Transverse colon (tissue), 4 donors: ENCODE measurements at regions not wholly inside any gene's neighbourhood (a gene's known extent, or its start where the extent isn't known, plus 50 kb on each side); places are given as distances from the start of the nearest gene placed in this dataset.

ENCODE experiments used
- DNase-seq: peaks from one replicate; pipeline ENCODE4 v3.0.0-alpha.2; 2019
- H3K27ac ChIP-seq, 4 donors: fragments of 200-600 bp; sonication (generic); 2 replicates each; pipeline ENCODE4 v1.5.1; 2016 to 2018; ENCODE audit warnings: inconsistent platforms in 4 of 4
- H3K27me3 ChIP-seq: fragments of 200-600 bp; sonication (generic); 2 replicates; pipeline ENCODE4 v1.5.1; 2017; ENCODE audit warnings: inconsistent platforms
- H3K36me3 ChIP-seq, 4 donors: fragments of 200-600 bp; sonication (generic); 2 replicates each; pipeline ENCODE4 v1.5.1; 2017 to 2019; ENCODE audit warnings: inconsistent platforms in 4 of 4
- H3K4me1 ChIP-seq, 4 donors: fragments of 200-600 bp; sonication (generic); 2 replicates each; pipeline ENCODE4 v1.5.1; 2017 to 2020; ENCODE audit warnings: inconsistent platforms in 4 of 4
- H3K4me3 ChIP-seq, 4 donors: fragments of 200-600 bp; sonication (generic); 1 replicate in 1 of 4; 2 replicates in 3 of 4; pipeline versions ENCODE4 v1.5.1 to v1.6.1; 2017 to 2019; ENCODE audit warnings: inconsistent platforms in 4 of 4
- H3K9me3 ChIP-seq, 2 donors: fragments of 200-600 bp; sonication (generic); 2 replicates each; pipeline ENCODE4 v1.5.1; 2017 to 2019; ENCODE audit warnings: inconsistent platforms in 2 of 2
- EP300 ChIP-seq: sonication (generic); formaldehyde crosslinking; IDR thresholded peaks from one replicate; pipeline ENCODE4 v1.6.1; 2017; ENCODE audit warnings: antibody characterized with exemption, low read depth
- POLR2A ChIP-seq: fragments of 450-650 bp; IDR thresholded peaks from one replicate; pipeline ENCODE4 v1.6.1; 2016; ENCODE audit warnings: antibody characterized with exemption, mild to moderate bottlenecking, moderate library complexity
- POLR2AphosphoS5 ChIP-seq, 3 donors: sonication (generic); formaldehyde crosslinking; IDR thresholded peaks; one replicate each; pipeline ENCODE4 v1.6.1; 2016; ENCODE audit warnings: antibody characterized with exemption in 3 of 3
- WGBS, 2 donors: methylation state at CpG; one replicate each; pipeline ENCODE4 v1.1.5; 2018; ENCODE audit warnings: low coverage in 1 of 2; 5-methylcytosine and 5-hydroxymethylcytosine counted together
- in situ Hi-C, 4 donors: fragments of 200-750 bp; cut with MboI; loops; one replicate each; pipeline versions ENCODE4 v1.15.0 to v1.15.1; 2017; ENCODE audit warnings: low sequenced_read_pairs in 3 of 4, low pct_ligation_motif_present in 1 of 4, low pct_unique_long_range_greater_than_20kb in 1 of 4
- intact Hi-C: fragments of 100-400 bp; cut with DNase I; formaldehyde crosslinking; loops from one replicate; pipeline ENCODE4 v1.15.1; 2023; ENCODE audit warnings: low total_unique reads
- TF ChIP-seq, protein P1 (sequence below), 5 experiments: fragments of 200-600 bp in 3 of 5; fragments of 450-650 bp in 2 of 5; sonication (generic) in 3 of 5; IDR thresholded peaks; 1 replicate in 2 of 5; 2 replicates in 3 of 5; pipeline ENCODE4 v1.5.1; 2016 to 2017; ENCODE audit warnings: antibody characterized with exemption in 5 of 5, inconsistent platforms in 3 of 5, mild to moderate bottlenecking in 2 of 5, moderate library complexity in 1 of 5

DNA sequence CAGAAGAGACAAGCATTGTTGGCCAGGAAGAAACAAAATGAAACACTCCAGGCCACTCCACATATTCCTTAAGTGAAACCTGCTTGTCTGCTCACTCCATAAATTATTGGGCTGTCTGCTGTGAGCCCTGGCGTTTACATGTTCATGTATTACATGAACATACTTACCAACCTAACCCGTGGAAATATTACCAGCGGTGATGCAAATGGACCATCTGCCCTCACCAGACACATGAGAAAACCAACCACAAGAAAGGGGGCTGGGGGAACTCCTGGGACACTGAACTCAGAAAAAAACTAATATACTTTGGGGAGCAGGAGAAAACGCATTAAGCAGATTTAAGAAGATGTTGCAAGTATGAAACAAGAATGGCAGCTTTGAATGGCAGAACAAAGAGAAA, 731.2 kb upstream of the IGFBP3 start:
- Histone ChIP-seq H3K27me3 (no peaks in the 10 kb centered on the region), H3K4me1 (peaks cover 0 to 3% (median 0%) of the 10 kb centered on the region in 4 donors), H3K9me3 (no peaks in the 10 kb centered on the region), H3K36me3 (no peaks in the 10 kb centered on the region), H3K4me3 (no peak overlapping the region), H3K27ac (peak overlapping the region in 1 of 4 donors; percentile 55)
- TF ChIP-seq, protein P1, sequence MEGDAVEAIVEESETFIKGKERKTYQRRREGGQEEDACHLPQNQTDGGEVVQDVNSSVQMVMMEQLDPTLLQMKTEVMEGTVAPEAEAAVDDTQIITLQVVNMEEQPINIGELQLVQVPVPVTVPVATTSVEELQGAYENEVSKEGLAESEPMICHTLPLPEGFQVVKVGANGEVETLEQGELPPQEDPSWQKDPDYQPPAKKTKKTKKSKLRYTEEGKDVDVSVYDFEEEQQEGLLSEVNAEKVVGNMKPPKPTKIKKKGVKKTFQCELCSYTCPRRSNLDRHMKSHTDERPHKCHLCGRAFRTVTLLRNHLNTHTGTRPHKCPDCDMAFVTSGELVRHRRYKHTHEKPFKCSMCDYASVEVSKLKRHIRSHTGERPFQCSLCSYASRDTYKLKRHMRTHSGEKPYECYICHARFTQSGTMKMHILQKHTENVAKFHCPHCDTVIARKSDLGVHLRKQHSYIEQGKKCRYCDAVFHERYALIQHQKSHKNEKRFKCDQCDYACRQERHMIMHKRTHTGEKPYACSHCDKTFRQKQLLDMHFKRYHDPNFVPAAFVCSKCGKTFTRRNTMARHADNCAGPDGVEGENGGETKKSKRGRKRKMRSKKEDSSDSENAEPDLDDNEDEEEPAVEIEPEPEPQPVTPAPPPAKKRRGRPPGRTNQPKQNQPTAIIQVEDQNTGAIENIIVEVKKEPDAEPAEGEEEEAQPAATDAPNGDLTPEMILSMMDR (IDR thresholded peaks at IDR 0.05), result no peak
- TF ChIP-seq POLR2AphosphoS5 (IDR thresholded peaks at IDR 0.05), result no peak
- no peak for TF ChIP-seq EP300
- TF ChIP-seq POLR2A, result no peak
- DNase-seq, result no peak
- in situ Hi-C loops (no loop called here), intact Hi-C loops (no loop called here)
- 78 to 88% methylated on average over 3 to 4 of the region's 4 CpGs for WGBS, 2 donors

DNA sequence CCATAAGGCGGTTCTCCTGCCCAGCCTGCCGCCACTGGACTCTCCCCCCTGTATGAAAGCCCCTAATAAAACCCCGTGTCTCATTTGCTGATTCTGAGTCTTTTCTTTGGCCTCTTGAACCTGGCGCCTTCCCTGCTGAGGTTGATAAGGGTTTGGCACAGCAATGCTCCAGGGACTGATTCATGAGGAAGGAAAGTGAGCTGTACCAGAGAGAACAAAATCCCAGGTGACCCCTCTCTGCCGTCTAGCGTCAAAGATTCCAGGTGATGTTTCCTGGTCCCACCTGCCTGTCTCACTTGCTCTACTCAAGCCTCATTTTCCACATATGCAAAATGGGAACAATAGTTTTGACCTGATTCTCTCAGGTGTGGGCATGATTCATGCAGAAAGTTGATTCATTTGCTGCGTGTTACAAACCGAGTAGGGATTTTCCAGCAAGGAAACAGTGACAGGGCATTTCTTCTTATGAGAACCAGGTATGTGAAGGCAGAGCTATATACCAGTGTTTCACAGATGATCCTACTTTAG, 730.6 kb upstream of the IGFBP3 start:
- no peak overlapping the region for H3K4me3 ChIP-seq
- in situ Hi-C loops (no loop called here), intact Hi-C loops (no loop called here)
- H3K9me3 ChIP-seq, result no peaks in the 10 kb centered on the region
- peak overlapping the region in 1 of 4 donors; percentile 55 for H3K27ac ChIP-seq
- no peaks in the 10 kb centered on the region for H3K36me3 ChIP-seq
- WGBS, 2 donors, result 75 to 85% methylated on average over 2 to 8 of the region's 8 CpGs
- no peak for DNase-seq
- H3K27me3 ChIP-seq, result no peaks in the 10 kb centered on the region
- no peak for TF ChIP-seq POLR2A
- TF ChIP-seq POLR2AphosphoS5 (IDR thresholded peaks at IDR 0.05), result no peak
- TF ChIP-seq EP300, result no peak
- H3K4me1 ChIP-seq, result peaks cover 0 to 3% (median 0%) of the 10 kb centered on the region in 4 donors

DNA sequence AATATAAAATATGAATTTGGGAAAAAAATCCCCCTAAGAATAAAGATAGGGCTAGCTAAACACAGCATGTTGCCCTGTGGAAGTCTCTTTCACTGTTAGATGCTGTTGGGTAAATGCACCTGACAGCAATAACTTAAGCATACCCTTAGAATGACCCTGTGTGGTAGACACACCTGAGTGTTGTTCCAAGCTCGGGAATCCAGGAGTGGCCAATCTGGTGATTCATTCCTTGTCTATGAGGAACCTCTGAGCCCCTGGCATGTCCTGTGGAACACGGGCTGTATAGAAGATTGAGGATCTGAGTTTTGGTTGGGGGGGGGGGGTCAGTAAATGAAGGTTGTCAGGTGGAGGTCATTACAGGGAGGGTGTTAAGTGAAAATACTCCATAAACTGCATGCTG, 730.0 kb upstream of the IGFBP3 start:
- H3K9me3 ChIP-seq, result no peaks in the 10 kb centered on the region
- WGBS, 2 donors, result 20 to 76% methylated on average over 1 to 2 of the region's 2 CpGs
- no peak overlapping the region for H3K4me3 ChIP-seq
- H3K27ac ChIP-seq, result peak overlapping the region in 1 of 4 donors; percentile 55
- H3K4me1 ChIP-seq, result peaks cover 0 to 3% (median 0%) of the 10 kb centered on the region in 4 donors
- H3K36me3 ChIP-seq, result no peaks in the 10 kb centered on the region
- intact Hi-C loops, result no loop called here
- in situ Hi-C loops, result no loop called here
- peak; percentile 24 for DNase-seq
- TF ChIP-seq POLR2AphosphoS5 (IDR thresholded peaks at IDR 0.05) (peak in 1 of 3 donors; percentile 35), POLR2A (no peak)
- no peaks in the 10 kb centered on the region for H3K27me3 ChIP-seq

DNA sequence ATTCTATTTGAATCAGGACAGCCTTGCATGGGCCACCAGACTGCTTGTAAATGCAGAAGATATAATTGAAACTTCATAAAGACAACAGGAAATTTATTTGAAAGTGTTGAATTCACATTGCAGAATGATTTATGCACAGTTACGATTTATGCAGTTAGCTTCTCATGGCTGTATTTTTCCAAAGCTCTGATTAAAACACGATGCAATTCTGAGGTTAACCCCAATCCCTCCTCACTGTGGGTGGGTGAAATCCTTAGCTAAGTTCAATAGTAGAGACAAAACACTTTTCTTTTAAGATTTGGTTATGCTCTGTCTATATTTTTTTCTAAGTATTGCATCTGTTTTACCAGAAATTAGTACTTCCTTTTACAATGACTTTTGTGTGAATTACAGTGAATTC, 728.8 kb upstream of the IGFBP3 start:
- H3K27ac ChIP-seq, result no peak overlapping the region
- H3K9me3 ChIP-seq, result no peaks in the 10 kb centered on the region
- no peak for DNase-seq
- no peaks in the 10 kb centered on the region for H3K36me3 ChIP-seq
- no peak overlapping the region for H3K4me3 ChIP-seq
- intact Hi-C loops, result no loop called here
- H3K4me1 ChIP-seq, result peaks cover 0 to 3% (median 0%) of the 10 kb centered on the region in 4 donors
- no peaks in the 10 kb centered on the region for H3K27me3 ChIP-seq
- in situ Hi-C loops, result no loop called here
- TF ChIP-seq POLR2A (no peak), POLR2AphosphoS5 (IDR thresholded peaks at IDR 0.05) (no peak), EP300 (no peak)
- TF ChIP-seq, protein P1 (IDR thresholded peaks at IDR 0.05), result no peak
- 62 to 79% methylated on average over 2 of the region's 2 CpGs for WGBS, 2 donors

DNA sequence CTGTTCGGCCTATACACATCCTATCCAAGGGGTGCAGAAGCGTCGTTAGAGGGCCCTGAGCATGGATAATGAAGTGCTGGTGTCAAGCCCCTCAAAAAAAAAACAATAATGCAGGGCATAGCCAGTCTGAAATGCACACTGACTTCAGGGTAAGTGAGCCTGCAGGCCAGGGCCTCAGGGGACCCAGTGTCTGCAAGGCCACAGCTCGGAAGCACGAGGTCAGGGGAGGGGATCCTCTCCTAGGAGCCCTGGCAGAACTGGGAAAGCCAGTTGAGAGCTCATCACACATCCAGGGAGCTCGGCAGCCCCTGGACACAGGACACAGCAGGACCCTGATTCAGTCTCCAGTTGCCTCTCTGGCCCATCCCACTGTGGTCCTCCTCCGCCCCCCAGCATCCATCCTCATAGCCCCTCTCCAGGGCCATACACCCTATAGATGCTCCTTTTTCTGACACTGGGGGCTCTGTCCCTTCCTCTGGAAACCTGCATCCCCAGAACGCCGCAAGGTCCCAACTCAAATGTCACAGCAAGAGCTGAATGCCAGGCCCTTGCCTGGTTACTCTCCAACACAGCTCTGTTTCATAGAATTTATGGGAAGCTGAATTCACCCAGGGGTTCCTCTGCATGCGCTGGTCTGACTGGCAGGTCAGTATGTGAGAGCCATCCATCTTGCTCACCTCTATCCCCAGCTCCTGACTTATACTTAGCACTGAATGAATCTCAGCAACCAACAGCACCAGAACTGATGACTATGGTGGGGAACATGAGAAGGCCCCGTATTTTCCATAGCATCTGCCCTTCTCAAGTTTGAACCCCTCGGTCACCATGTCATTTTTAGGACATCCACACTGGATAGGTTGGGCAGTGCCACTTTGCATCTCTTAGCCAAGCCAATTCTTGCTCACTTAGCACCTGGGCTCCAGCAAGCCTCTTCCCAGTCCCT, 717.0 kb upstream of the IGFBP3 start:
- H3K4me1 ChIP-seq, result no peaks in the 10 kb centered on the region
- WGBS, 2 donors, result 70 to 83% methylated on average over 3 to 12 of the region's 12 CpGs
- DNase-seq, result no peak
- H3K27me3 ChIP-seq, result no peaks in the 10 kb centered on the region
- intact Hi-C loops, result no loop called here
- in situ Hi-C loops, result no loop called here
- H3K27ac ChIP-seq, result no peak overlapping the region
- H3K36me3 ChIP-seq, result no peaks in the 10 kb centered on the region
- no peaks in the 10 kb centered on the region for H3K9me3 ChIP-seq
- no peak overlapping the region for H3K4me3 ChIP-seq
- TF ChIP-seq POLR2AphosphoS5 (IDR thresholded peaks at IDR 0.05) (no peak), POLR2A (no peak)
